ENCODE measurements at regions not wholly inside any gene's neighbourhood (a gene's known extent, or its start where the extent isn't known, plus 50 kb on each side); places are given as distances from the start of the nearest gene placed in this dataset.

GRCh38 chr5:12237837-12238575, 333.8 kb upstream of the CTNND2 start:
- H3K27ac Mint-ChIP-seq: no peak overlapping the region
- H3K36me3 Mint-ChIP-seq: peaks cover 0 to 5% of the 10 kb centered on the region in 2 donors
- peaks cover 10 to 16% of the 10 kb centered on the region in 2 donors for H3K9me3 Mint-ChIP-seq
- ATAC-seq: no peak
- no peak for DNase-seq (ENCODE audit: low spot score in 2 of 2)

- ATAC-seq (no peak), DNase-seq (ENCODE audit: low spot score in 2 of 2) (no peak)
- peaks cover 13 to 26% of the 10 kb centered on the region in 2 donors for H3K9me3 Mint-ChIP-seq
- peaks cover 0 to 8% of the 10 kb centered on the region in 2 donors for H3K36me3 Mint-ChIP-seq
- H3K27ac Mint-ChIP-seq: no peak overlapping the region
These were observed 326.4 kb upstream of the CTNND2 start for GRCh38 chr5:12230659-12231058.

GRCh38 chr5:12217039-12217438, 312.8 kb upstream of the CTNND2 start:
- Mint-ChIP-seq H3K36me3 (peaks cover 0 to 7% of the 10 kb centered on the region in 2 donors), H3K27ac (no peak overlapping the region), H3K9me3 (peaks cover 20 to 22% of the 10 kb centered on the region in 2 donors)
- ATAC-seq (no peak), DNase-seq (ENCODE audit: low spot score in 2 of 2) (no peak)

- DNase-seq (ENCODE audit: low spot score in 2 of 2) (no peak), ATAC-seq (no peak)
- peaks cover 0 to 11% of the 10 kb centered on the region in 2 donors for H3K36me3 Mint-ChIP-seq
- no peak overlapping the region for H3K27ac Mint-ChIP-seq
- peaks cover 17 to 24% of the 10 kb centered on the region in 2 donors for H3K9me3 Mint-ChIP-seq
These were observed 310.2 kb upstream of the CTNND2 start for GRCh38 chr5:12214267-12215015.

GRCh38 chr5:12208366-12209100, 304.3 kb upstream of the CTNND2 start:
- DNase-seq (ENCODE audit: low spot score in 2 of 2): no peak
- Mint-ChIP-seq H3K9me3 (peaks cover 13 to 29% of the 10 kb centered on the region in 2 donors), H3K36me3 (peaks cover 0 to 14% of the 10 kb centered on the region in 2 donors), H3K27ac (no peak overlapping the region)
- ATAC-seq: no peak

GRCh38 chr5:12204761-12205160, 300.5 kb upstream of the CTNND2 start:
- Mint-ChIP-seq H3K36me3 (peaks cover 0 to 9% of the 10 kb centered on the region in 2 donors), H3K27ac (no peak overlapping the region), H3K9me3 (peaks cover 8 to 32% of the 10 kb centered on the region in 2 donors)
- no peak for DNase-seq (ENCODE audit: low spot score in 2 of 2)
- ATAC-seq: no peak

- H3K36me3 Mint-ChIP-seq: no peaks in the 10 kb centered on the region
- no peak for ATAC-seq
- no peak for DNase-seq (ENCODE audit: low spot score in 2 of 2)
- peaks cover 17 to 26% of the 10 kb centered on the region in 2 donors for H3K9me3 Mint-ChIP-seq
- no peak overlapping the region for H3K27ac Mint-ChIP-seq
These were observed 289.3 kb upstream of the CTNND2 start for GRCh38 chr5:12193536-12193935.

- no peak for DNase-seq (ENCODE audit: low spot score in 2 of 2)
- H3K27ac Mint-ChIP-seq: no peak overlapping the region
- ATAC-seq: no peak
- H3K9me3 Mint-ChIP-seq: peaks cover 9% of the 10 kb centered on the region in 2 donors
- H3K36me3 Mint-ChIP-seq: no peaks in the 10 kb centered on the region
These were observed 278.8 kb upstream of the CTNND2 start for GRCh38 chr5:12183003-12183402.

- H3K36me3 Mint-ChIP-seq: no peaks in the 10 kb centered on the region
- no peak for ATAC-seq
These were observed 273.6 kb upstream of the CTNND2 start for GRCh38 chr5:12177851-12178250.

GRCh38 chr5:12177225-12177624, 273.0 kb upstream of the CTNND2 start:
- ATAC-seq (no peak), DNase-seq (ENCODE audit: low spot score in 2 of 2) (no peak)
- no peak overlapping the region for H3K27ac Mint-ChIP-seq
- peaks cover 0 to 4% of the 10 kb centered on the region in 2 donors for H3K9me3 Mint-ChIP-seq
- no peaks in the 10 kb centered on the region for H3K36me3 Mint-ChIP-seq

More at GRCh38 chr5:12177851-12178250, 273.6 kb upstream of the CTNND2 start:
- Mint-ChIP-seq H3K9me3 (peaks cover under 1 to 4% of the 10 kb centered on the region in 2 donors), H3K27ac (no peak overlapping the region)
- no peak for DNase-seq (ENCODE audit: low spot score in 2 of 2)

GRCh38 chr5:12175914-12176585, 271.8 kb upstream of the CTNND2 start:
- no peaks in the 10 kb centered on the region for H3K36me3 Mint-ChIP-seq
- DNase-seq (ENCODE audit: low spot score in 2 of 2): no peak
- peaks cover 0 to 4% of the 10 kb centered on the region in 2 donors for H3K9me3 Mint-ChIP-seq
- no peak for ATAC-seq
- no peak overlapping the region for H3K27ac Mint-ChIP-seq

- no peak for DNase-seq (ENCODE audit: low spot score in 2 of 2)
- peaks cover 0 to 4% of the 10 kb centered on the region in 2 donors for H3K9me3 Mint-ChIP-seq
- H3K36me3 Mint-ChIP-seq: no peaks in the 10 kb centered on the region
- ATAC-seq: no peak
- no peak overlapping the region for H3K27ac Mint-ChIP-seq
These were observed 270.5 kb upstream of the CTNND2 start for GRCh38 chr5:12174734-12175133.

GRCh38 chr5:12169536-12169935, 265.3 kb upstream of the CTNND2 start:
- ATAC-seq (no peak), DNase-seq (ENCODE audit: low spot score in 2 of 2) (no peak)
- Mint-ChIP-seq H3K36me3 (peaks cover 0 to 4% of the 10 kb centered on the region in 2 donors), H3K27ac (no peak overlapping the region), H3K9me3 (peaks cover 12 to 17% of the 10 kb centered on the region in 2 donors)

GRCh38 chr5:12162863-12163262, 258.6 kb upstream of the CTNND2 start:
- peaks cover 15 to 22% of the 10 kb centered on the region in 2 donors for H3K9me3 Mint-ChIP-seq
- no peak for DNase-seq (ENCODE audit: low spot score in 2 of 2)
- peaks cover 0 to 4% of the 10 kb centered on the region in 2 donors for H3K36me3 Mint-ChIP-seq
- no peak overlapping the region for H3K27ac Mint-ChIP-seq
- no peak for ATAC-seq

- DNase-seq (ENCODE audit: low spot score in 2 of 2) (no peak), ATAC-seq (no peak)
- peaks cover 23 to 26% of the 10 kb centered on the region in 2 donors for H3K9me3 Mint-ChIP-seq
- no peaks in the 10 kb centered on the region for H3K36me3 Mint-ChIP-seq
- H3K27ac Mint-ChIP-seq: no peak overlapping the region
These were observed 243.3 kb upstream of the CTNND2 start for GRCh38 chr5:12147513-12147912.

- H3K9me3 Mint-ChIP-seq: peaks cover 12 to 21% of the 10 kb centered on the region in 2 donors
- ATAC-seq (no peak), DNase-seq (ENCODE audit: low spot score in 2 of 2) (no peak)
- no peak overlapping the region for H3K27ac Mint-ChIP-seq
- peaks cover 0 to 5% of the 10 kb centered on the region in 2 donors for H3K36me3 Mint-ChIP-seq
These were observed 237.2 kb upstream of the CTNND2 start for GRCh38 chr5:12141496-12141895.
